ENCODE measurements at regions not wholly inside any gene's neighbourhood (a gene's known extent, or its start where the extent isn't known, plus 50 kb on each side); places are given as distances from the start of the nearest gene placed in this dataset.

GRCh38 chr5:173557123-173557903, 59.1 kb downstream of the BOD1 start:
- Mint-ChIP-seq H3K27me3 (ENCODE audit: unreplicated experiment) (peaks cover 2% of the 10 kb centered on the region), H3K4me1 (ENCODE audit: low read depth, unreplicated experiment) (no peaks in the 10 kb centered on the region), H3K36me3 (ENCODE audit: unreplicated experiment) (peaks cover 18% of the 10 kb centered on the region), H3K27ac (ENCODE audit: unreplicated experiment) (no peak overlapping the region), H3K4me3 (ENCODE audit: unreplicated experiment) (no peak overlapping the region), H3K9me3 (ENCODE audit: unreplicated experiment) (peaks cover 3% of the 10 kb centered on the region)
- no peak for TF ChIP-seq CTCF (IDR thresholded peaks at IDR 0.05; ENCODE audit: partially characterized antibody, unreplicated experiment)
- DNase-seq: no peak

- Mint-ChIP-seq H3K4me3 (ENCODE audit: unreplicated experiment) (no peak overlapping the region), H3K27ac (ENCODE audit: unreplicated experiment) (no peak overlapping the region), H3K27me3 (ENCODE audit: unreplicated experiment) (peaks cover 2% of the 10 kb centered on the region), H3K4me1 (ENCODE audit: low read depth, unreplicated experiment) (no peaks in the 10 kb centered on the region), H3K9me3 (ENCODE audit: unreplicated experiment) (peaks cover 3% of the 10 kb centered on the region), H3K36me3 (ENCODE audit: unreplicated experiment) (peaks cover 14% of the 10 kb centered on the region)
- DNase-seq: no peak
- TF ChIP-seq CTCF (IDR thresholded peaks at IDR 0.05; ENCODE audit: partially characterized antibody, unreplicated experiment): no peak
These were observed 60.1 kb downstream of the BOD1 start for GRCh38 chr5:173556142-173557028.

GRCh38 chr5:173554989-173555705, 61.3 kb downstream of the BOD1 start:
- peaks cover 2% of the 10 kb centered on the region for H3K27me3 Mint-ChIP-seq (ENCODE audit: unreplicated experiment)
- H3K36me3 Mint-ChIP-seq (ENCODE audit: unreplicated experiment): peaks cover 8% of the 10 kb centered on the region
- H3K9me3 Mint-ChIP-seq (ENCODE audit: unreplicated experiment): no peaks in the 10 kb centered on the region
- H3K27ac Mint-ChIP-seq (ENCODE audit: unreplicated experiment): no peak overlapping the region
- H3K4me1 Mint-ChIP-seq (ENCODE audit: low read depth, unreplicated experiment): no peaks in the 10 kb centered on the region
- no peak overlapping the region for H3K4me3 Mint-ChIP-seq (ENCODE audit: unreplicated experiment)
- DNase-seq: no peak
- no peak for TF ChIP-seq CTCF (IDR thresholded peaks at IDR 0.05; ENCODE audit: partially characterized antibody, unreplicated experiment)

GRCh38 chr5:173554038-173554955, 62.2 kb downstream of the BOD1 start:
- Mint-ChIP-seq H3K4me1 (ENCODE audit: low read depth, unreplicated experiment) (no peaks in the 10 kb centered on the region), H3K4me3 (ENCODE audit: unreplicated experiment) (no peak overlapping the region), H3K36me3 (ENCODE audit: unreplicated experiment) (no peaks in the 10 kb centered on the region), H3K9me3 (ENCODE audit: unreplicated experiment) (no peaks in the 10 kb centered on the region), H3K27me3 (ENCODE audit: unreplicated experiment) (peaks cover 2% of the 10 kb centered on the region), H3K27ac (ENCODE audit: unreplicated experiment) (no peak overlapping the region)
- TF ChIP-seq CTCF (IDR thresholded peaks at IDR 0.05; ENCODE audit: partially characterized antibody, unreplicated experiment): no peak
- no peak for DNase-seq
